H1 (cell line): ENCODE measurements at regions not wholly inside any gene's neighbourhood (a gene's known extent, or its start where the extent isn't known, plus 50 kb on each side); places are given as distances from the start of the nearest gene placed in this dataset.

Source experiments
- CTCF ChIA-PET: fragments of 300-600 bp; sonication (Branson Sonifier 250); formaldehyde crosslinking; loops from one replicate; lab custom pipeline; 2021; ENCODE audit not compliant: partially characterized antibody; lab: Charles Lee
- POLR2A ChIA-PET: fragments of 300-600 bp; sonication (Branson Sonifier 250); formaldehyde crosslinking; loops from one replicate; lab custom pipeline; 2021; ENCODE audit warnings: inconsistent platforms; ENCODE audit not compliant: partially characterized antibody; lab: Charles Lee
- DNase-seq, 2 experiments: peaks; one replicate each; pipeline versions ENCODE4 v3.0.0 to v3.0.0-alpha.2; 2010 to 2022; ENCODE audit warnings: low spot score in 2 of 2, low read depth in 1 of 2, mixed read lengths in 1 of 2
- FAIRE-seq: peaks from 2 replicates; lab custom pipeline; 2011; peaks lifted over from hg19 to GRCh38; lab: Jason Lieb, UNC
- H2AFZ ChIP-seq: 2 replicates; pipeline ENCODE4 v1.8.1; 2012; ENCODE audit warnings: low read length, inconsistent platforms
- H2AK5ac ChIP-seq: 2 replicates; pipeline ENCODE4 v1.6.1; 2013; ENCODE audit warnings: low read depth, low read length
- H2BK120ac ChIP-seq: replicated peaks from 2 replicates; pipeline ENCODE3; 2013; ENCODE audit warnings: low read depth, low read length, inconsistent platforms
- H2BK12ac ChIP-seq: 2 replicates; pipeline ENCODE4 v1.6.1; 2013; ENCODE audit warnings: low read depth, low read length
- H2BK15ac ChIP-seq: 2 replicates; pipeline ENCODE4 v1.6.1; 2013; ENCODE audit warnings: low read length
- H2BK20ac ChIP-seq: 2 replicates; pipeline ENCODE4 v1.6.1; 2013; ENCODE audit warnings: low read length
- H2BK5ac ChIP-seq: 2 replicates; pipeline ENCODE4 v1.6.1; 2013; ENCODE audit warnings: low read depth, low read length
- H3K14ac ChIP-seq: 2 replicates; pipeline ENCODE4 v1.6.1; 2013; ENCODE audit warnings: inconsistent platforms; ENCODE audit not compliant: insufficient read length
- H3K18ac ChIP-seq: 2 replicates; pipeline ENCODE4 v1.6.1; 2013; ENCODE audit warnings: low read length; ENCODE audit errors: extremely low read depth
- H3K23ac ChIP-seq: 2 replicates; pipeline ENCODE4 v1.6.1; 2013; ENCODE audit warnings: inconsistent platforms; ENCODE audit not compliant: insufficient read length
- H3K23me2 ChIP-seq: 2 replicates; pipeline ENCODE4 v1.6.1; 2013; ENCODE audit warnings: low read depth, low read length
- H3K27ac ChIP-seq: 2 replicates; pipeline ENCODE4 v1.6.1; 2011; ENCODE audit warnings: low read depth, low read length, inconsistent platforms
- H3K27me3 ChIP-seq, 4 experiments: replicated peaks in 1 of 4; 1 replicate in 1 of 4; 2 replicates in 3 of 4; pipeline versions ENCODE4 v1.6.1 to v1.8.1; 2011 to 2013; ENCODE audit warnings: low read length in 3 of 4, mild to moderate bottlenecking in 3 of 4, inconsistent platforms in 2 of 4, mixed read lengths in 2 of 4, moderate library complexity in 1 of 4; ENCODE audit not compliant: control insufficient read depth in 3 of 4, insufficient read depth in 3 of 4; ENCODE audit errors: extremely low read depth in 1 of 4
- H3K36me3 ChIP-seq, 4 experiments: 2 replicates each; pipeline versions ENCODE4 v1.6.1 to v1.8.1; 2011 to 2013; ENCODE audit warnings: mild to moderate bottlenecking in 4 of 4, low read length in 3 of 4, moderate library complexity in 2 of 4, control low read depth in 1 of 4, inconsistent platforms in 1 of 4; ENCODE audit not compliant: insufficient read depth in 4 of 4, control insufficient read depth in 2 of 4
- H3K4ac ChIP-seq: replicated peaks from 2 replicates; pipeline ENCODE3; 2013; ENCODE audit warnings: low read length, low read depth, mixed read lengths, inconsistent platforms; ENCODE audit not compliant: insufficient read length
- H3K4me1 ChIP-seq, 4 experiments: replicated peaks in 1 of 4; 1 replicate in 1 of 4; 2 replicates in 3 of 4; pipeline versions ENCODE4 v1.6.1 to v1.8.1; 2011 to 2013; ENCODE audit warnings: low read length in 3 of 4, inconsistent platforms in 2 of 4, mixed read lengths in 1 of 4; ENCODE audit not compliant: insufficient read depth in 4 of 4, control insufficient read depth in 3 of 4
- H3K4me2 ChIP-seq, 2 experiments: 2 replicates each; pipeline versions ENCODE4 v1.6.1 to v1.8.1; 2011 to 2013; ENCODE audit warnings: low read depth in 2 of 2, low read length in 2 of 2, control low read depth in 1 of 2, inconsistent platforms in 1 of 2, mild to moderate bottlenecking in 1 of 2; ENCODE audit not compliant: insufficient read depth in 1 of 2
- H3K4me3 ChIP-seq, 4 experiments: fragments of 200-600, 300-600 bp in 1 of 4; sonication (generic), shearing (Covaris generic), sonication (Bioruptor Twin) in 1 of 4; 2 replicates each; pipeline versions ENCODE4 v1.5.1 to v1.8.1; 2011 to 2016; ENCODE audit warnings: low read length in 4 of 4, low read depth in 3 of 4, control low read depth in 2 of 4, inconsistent platforms in 2 of 4, mild to moderate bottlenecking in 2 of 4, mixed read lengths in 1 of 4, moderate library complexity in 1 of 4; ENCODE audit not compliant: insufficient read depth in 2 of 4; ENCODE audit errors: extremely low read depth in 1 of 4
- H3K56ac ChIP-seq: replicated peaks from 2 replicates; pipeline ENCODE3; 2013; ENCODE audit warnings: low read depth, mild to moderate bottlenecking, mixed read lengths, low read length, inconsistent platforms; ENCODE audit not compliant: insufficient read length
- H3K79me1 ChIP-seq: 2 replicates; pipeline ENCODE4 v1.6.1; 2013; ENCODE audit warnings: low read depth, low read length, control low read depth
- H3K79me2 ChIP-seq, 2 experiments: 2 replicates each; pipeline versions ENCODE4 v1.6.1 to v1.8.1; 2012 to 2013; ENCODE audit warnings: low read length in 2 of 2, mild to moderate bottlenecking in 2 of 2, inconsistent platforms in 1 of 2; ENCODE audit not compliant: insufficient read depth in 2 of 2, control insufficient read depth in 1 of 2
- H3K9ac ChIP-seq, 4 experiments: replicated peaks in 1 of 4; 1 replicate in 1 of 4; 2 replicates in 3 of 4; pipeline versions ENCODE4 v1.6.1 to v1.8.1; 2011 to 2013; ENCODE audit warnings: low read depth in 3 of 4, low read length in 3 of 4, control low read depth in 2 of 4, mild to moderate bottlenecking in 2 of 4, moderate library complexity in 2 of 4, inconsistent platforms in 1 of 4; ENCODE audit errors: extremely low read depth in 1 of 4
- H3K9me3 ChIP-seq, 2 experiments: 2 replicates each; pipeline versions ENCODE4 v1.6.1 to v1.8.1; 2012 to 2013; ENCODE audit warnings: mild to moderate bottlenecking in 2 of 2, moderate library complexity in 2 of 2, control low read depth in 1 of 2, inconsistent platforms in 1 of 2, low read depth in 1 of 2, low read length in 1 of 2, mixed read lengths in 1 of 2; ENCODE audit not compliant: insufficient read depth in 2 of 2
- H4K20me1 ChIP-seq, 2 experiments: replicated peaks in 1 of 2; 2 replicates each; pipeline versions ENCODE3 to v1.8.1; 2011 to 2013; ENCODE audit warnings: inconsistent platforms in 2 of 2, low read length in 2 of 2, mild to moderate bottlenecking in 1 of 2; ENCODE audit not compliant: insufficient read depth in 2 of 2, control insufficient read depth in 1 of 2
- H4K5ac ChIP-seq: 2 replicates; pipeline ENCODE4 v1.6.1; 2013; ENCODE audit warnings: low read length, low read depth, mixed read lengths, inconsistent platforms; ENCODE audit not compliant: insufficient read length
- H4K8ac ChIP-seq: 2 replicates; pipeline ENCODE4 v1.8.0; 2013; ENCODE audit warnings: mild to moderate bottlenecking, moderate library complexity, low read length, inconsistent platforms; ENCODE audit not compliant: insufficient read depth; ENCODE audit errors: extremely low read depth
- H4K91ac ChIP-seq: replicated peaks from 2 replicates; pipeline ENCODE3; 2013; ENCODE audit warnings: low read length, mixed read lengths, inconsistent platforms; ENCODE audit not compliant: insufficient read length
- BRCA1 ChIP-seq: IDR thresholded peaks from 2 replicates; pipeline ENCODE4 v1.6.1; 2012; ENCODE audit warnings: low read depth, low read length, improper control_type of control experiment
- CBX5 ChIP-seq: fragments of 300-800, 300-1000 bp; sonication (generic); IDR thresholded peaks from 2 replicates; pipeline ENCODE4 v1.7.1; 2016; ENCODE audit warnings: antibody characterized with exemption, low read length, low read depth
- EZH2 ChIP-seq: fragments of 200-600 bp; sonication (generic); IDR thresholded peaks from 2 replicates; pipeline ENCODE4 v1.7.1; 2012; ENCODE audit warnings: low read depth, mild to moderate bottlenecking, moderate library complexity, low read length, inconsistent platforms; ENCODE audit not compliant: severe bottlenecking
- KDM5A ChIP-seq: fragments of 200-600 bp; IDR thresholded peaks from 2 replicates; pipeline ENCODE4 v1.7.1; 2012; ENCODE audit warnings: mild to moderate bottlenecking, low read length, inconsistent platforms, mixed read lengths
- PHF8 ChIP-seq: fragments of 200-600 bp; sonication (generic); conservative IDR thresholded peaks from 2 replicates; pipeline ENCODE4 v1.7.1; 2012; ENCODE audit warnings: low read depth, mild to moderate bottlenecking, inconsistent platforms, low read length, moderate library complexity
- RXRA ChIP-seq: IDR thresholded peaks from 2 replicates; pipeline ENCODE4 v1.6.1; 2011; ENCODE audit warnings: low read depth, mild to moderate bottlenecking, low read length, moderate library complexity; ENCODE audit not compliant: insufficient read depth
- SAP30 ChIP-seq: fragments of 300-600 bp; sonication (generic); IDR thresholded peaks from 2 replicates; pipeline ENCODE4 v1.7.1; 2012; ENCODE audit warnings: low read length, moderate library complexity, mild to moderate bottlenecking, inconsistent platforms; ENCODE audit not compliant: insufficient read depth, insufficient replicate concordance
- SIRT6 ChIP-seq: IDR thresholded peaks from one replicate; pipeline ENCODE4 v1.7.1; 2012; ENCODE audit warnings: low read length, inconsistent platforms
- SP1 ChIP-seq: IDR thresholded peaks from 2 replicates; pipeline ENCODE4 v1.6.1; 2011; ENCODE audit warnings: low read depth, low read length
- TEAD4 ChIP-seq: IDR thresholded peaks from 2 replicates; pipeline ENCODE4 v1.6.1; 2012; ENCODE audit warnings: low read depth, low read length, inconsistent platforms, mixed read lengths
- YY1 ChIP-seq: IDR thresholded peaks from 2 replicates; pipeline ENCODE4 v1.6.1; 2011; ENCODE audit warnings: low read depth, mild to moderate bottlenecking, low read length
- WGBS, 2 experiments: shearing (Covaris generic) in 1 of 2; methylation state at CpG; one replicate each; pipeline versions ENCODE4 v1.1.6 to v1.1.7; 2013 to 2015; ENCODE audit warnings: low lambda C conversion rate in 2 of 2, mixed read lengths in 2 of 2, inconsistent platforms in 1 of 2, low coverage in 1 of 2, missing lambda C conversion rate in 1 of 2; ENCODE audit not compliant: insufficient replicate concordance in 2 of 2, insufficient coverage in 1 of 2, insufficient read length in 1 of 2; ENCODE audit errors: extremely low coverage in 1 of 2, missing lambda C conversion rate in 1 of 2; 5-methylcytosine and 5-hydroxymethylcytosine counted together
- TF ChIP-seq, protein P1 (sequence below): IDR thresholded peaks from 2 replicates; pipeline ENCODE4 v1.6.1; 2011; ENCODE audit warnings: low read depth, mild to moderate bottlenecking, low read length; ENCODE audit not compliant: insufficient read depth

DNA sequence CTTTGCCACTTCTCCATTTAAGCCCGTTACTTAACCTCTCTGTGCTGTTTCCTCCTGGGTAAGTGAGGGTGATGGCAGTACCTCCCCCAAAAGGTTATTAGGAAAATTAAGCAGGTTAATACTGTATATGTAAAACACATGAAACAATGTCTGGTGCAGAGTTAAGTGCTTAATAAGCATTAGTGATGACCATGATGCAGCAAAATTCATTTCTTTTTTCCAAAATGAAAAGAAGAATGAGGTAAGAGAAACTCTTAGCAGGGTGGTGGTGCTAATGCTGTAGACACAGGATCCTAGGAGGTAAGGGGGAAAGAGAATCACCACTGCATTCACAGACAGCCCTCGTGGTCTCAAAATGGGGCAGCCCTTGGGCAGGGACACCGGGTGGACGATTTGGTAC is 115.1 kb upstream of the RAI14 start:
- Histone ChIP-seq H3K9me3 (peaks cover 12 to 18% of the 10 kb centered on the region in 2 experiments; a peak in 2 of 4 replicates), H3K4me2 (no peak overlapping the region), H4K91ac (peak overlapping the region; percentile 71), H4K20me1 (no peaks in the 10 kb centered on the region), H2BK12ac (no peak overlapping the region), H3K36me3 (peaks cover 0 to 9% (median 0%) of the 10 kb centered on the region in 4 experiments; a peak in 1 of 8 replicates), H3K23me2 (no peaks in the 10 kb centered on the region; the same call in 1 of the 2 replicates), H3K4ac (peak overlapping the region; percentile 58), H2BK15ac (no peak overlapping the region), H3K79me2 (no peaks in the 10 kb centered on the region), H3K9ac (no peak overlapping the region), H2BK120ac (peak overlapping the region; percentile 62), H4K8ac (no peak overlapping the region), H2AFZ (no peak overlapping the region), H2BK5ac (peak overlapping the region; percentile 10; the same call in 1 of the 2 replicates), H2AK5ac (no peak overlapping the region), H3K18ac (peak overlapping the region; percentile 73), H3K23ac (no peak overlapping the region), H3K14ac (no peak overlapping the region), H3K56ac (no peak overlapping the region), H3K4me3 (no peak overlapping the region), H3K27me3 (no peaks in the 10 kb centered on the region), H3K27ac (no peak overlapping the region), H4K5ac (no peak overlapping the region), H2BK20ac (no peak overlapping the region), H3K4me1 (peaks cover 0 to 27% (median 6%) of the 10 kb centered on the region in 4 experiments; a peak in 4 of 7 replicates), H3K79me1 (no peaks in the 10 kb centered on the region)
- FAIRE-seq (no peak), DNase-seq (no peak)
- ChIA-PET CTCF (interaction anchor here (2.1 kb wide), 1 partner anchor 17 kb away, joined by 7 read pairs; no protein-coding TSS in a partner anchor), POLR2A (no interaction called here)
- 94% methylated on average over 4 of the region's 4 CpGs; no CpG with 5 or more reads in 1 of the 2 experiments for WGBS, 2 experiments
- TF ChIP-seq SP1 = no peak
- TF ChIP-seq YY1 = no peak
- TF ChIP-seq TEAD4 = no peak
- no peak for TF ChIP-seq RXRA
- no peak for TF ChIP-seq KDM5A
- no peak for TF ChIP-seq PHF8
- TF ChIP-seq CBX5 = no peak
- TF ChIP-seq SIRT6 = no peak
- TF ChIP-seq EZH2 = no peak
- no peak for TF ChIP-seq SAP30
- no peak for TF ChIP-seq BRCA1
- TF ChIP-seq, protein P1, sequence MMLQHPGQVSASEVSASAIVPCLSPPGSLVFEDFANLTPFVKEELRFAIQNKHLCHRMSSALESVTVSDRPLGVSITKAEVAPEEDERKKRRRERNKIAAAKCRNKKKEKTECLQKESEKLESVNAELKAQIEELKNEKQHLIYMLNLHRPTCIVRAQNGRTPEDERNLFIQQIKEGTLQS = no peak
